ENCODE measurements at regions not wholly inside any gene's neighbourhood (a gene's known extent, or its start where the extent isn't known, plus 50 kb on each side); places are given as distances from the start of the nearest gene placed in this dataset.
"Not testable (repeated sequence)": the region's sequence is repeated elsewhere in the genome, so short reads cannot be mapped to it uniquely, and the experiment has no call there.

DNA sequence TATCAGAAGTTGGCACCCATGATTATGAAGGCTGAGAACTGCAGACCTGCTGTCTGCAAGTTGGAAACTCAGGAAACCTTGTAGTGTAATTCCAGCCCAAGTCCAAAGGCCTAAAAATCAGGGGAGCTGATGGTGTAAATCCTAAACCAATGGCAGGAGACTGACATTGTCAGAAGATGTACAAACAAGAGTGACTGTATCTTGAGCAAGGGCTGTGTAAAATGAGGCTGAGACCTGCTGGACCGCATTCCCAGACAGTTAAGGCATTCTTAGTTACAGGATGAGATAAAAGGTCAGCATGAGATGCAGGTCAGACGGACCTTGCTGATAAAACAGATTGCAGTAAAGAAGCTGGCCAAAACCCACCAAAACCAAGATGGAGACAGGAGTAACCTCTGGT lies 147.7 kb downstream of the COG6 start:
- DNase-seq: no peak

GRCh38 chr13:39803851-39804250 lies 148.4 kb downstream of the COG6 start:
- no peak for DNase-seq

DNA sequence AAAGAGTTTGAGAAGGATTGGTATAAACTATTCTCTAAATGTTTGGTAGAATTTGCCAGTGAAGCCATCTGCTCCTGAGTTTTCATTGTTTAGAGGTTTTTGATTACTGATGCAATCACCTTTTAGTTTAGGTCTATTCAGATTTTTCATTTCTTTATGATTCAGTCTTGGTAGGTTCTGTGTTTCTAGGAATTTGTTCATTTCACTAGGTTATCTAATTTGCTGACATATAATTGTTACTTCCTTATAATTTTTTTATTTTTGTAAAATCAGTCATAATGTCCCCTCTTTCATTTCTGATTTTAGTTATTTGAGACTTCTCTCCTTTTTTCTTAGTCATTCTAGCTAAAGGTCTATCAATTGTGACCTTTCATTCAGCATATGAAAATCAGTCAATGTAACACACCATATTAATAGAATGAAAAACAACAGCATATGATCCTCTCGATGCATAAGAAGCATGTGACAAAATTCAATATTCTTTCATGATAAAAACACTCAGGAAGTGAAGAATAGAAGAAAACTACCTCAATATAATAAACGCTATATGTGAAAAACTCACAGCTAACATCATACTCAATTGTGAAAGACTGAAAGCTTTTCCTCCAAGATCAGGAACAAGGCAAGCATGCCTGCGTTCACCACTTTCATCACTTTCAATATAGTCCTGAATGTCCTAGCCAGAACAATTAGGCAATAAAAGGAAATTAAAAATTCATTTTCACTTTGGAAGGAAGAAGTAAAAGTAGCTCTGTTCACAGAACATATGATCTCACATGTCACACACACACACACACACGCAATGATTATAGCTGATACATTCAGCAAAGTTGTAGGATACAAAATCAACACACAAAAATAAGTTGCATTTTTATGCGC lies 149.1 kb downstream of the COG6 start:
- no peak for DNase-seq

- DNase-seq: no peak
Observed at GRCh38 chr13:39809466-39809865, 154.0 kb downstream of the COG6 start.

DNA sequence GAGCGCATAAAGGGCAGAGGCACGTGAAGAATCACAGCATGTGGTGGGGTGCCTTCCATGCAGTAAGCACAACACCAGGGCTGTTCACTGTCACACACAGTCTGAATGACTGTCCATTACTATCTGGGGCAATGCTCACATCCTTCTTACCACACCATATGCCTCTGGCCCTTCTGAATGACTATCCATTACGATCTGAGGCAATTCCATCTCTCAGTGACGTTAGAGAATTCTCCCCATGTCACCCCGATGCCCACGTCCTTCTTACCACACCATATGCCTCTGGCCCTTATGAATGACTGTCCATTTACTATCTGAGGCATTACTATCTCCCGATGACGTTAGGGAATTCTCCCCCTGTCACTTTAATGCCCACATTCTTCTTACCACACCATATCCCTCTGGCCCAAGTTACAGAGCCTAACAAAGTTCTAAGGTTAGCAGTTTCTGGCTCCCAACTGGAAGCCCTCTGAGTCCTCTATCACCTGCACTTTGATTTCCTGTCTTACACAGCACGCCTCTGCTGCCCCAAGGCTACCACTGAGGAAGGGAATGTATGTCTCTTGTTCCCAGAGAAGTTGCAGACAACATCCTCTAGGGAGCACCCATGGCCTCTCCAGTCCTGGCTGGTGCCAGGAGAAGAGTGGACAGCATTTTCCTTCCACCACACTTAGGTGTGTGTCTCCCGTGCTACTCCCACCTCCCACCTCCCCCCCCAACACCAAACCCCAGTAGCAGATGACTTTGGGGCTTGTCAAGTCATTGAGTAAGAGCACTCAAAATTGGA lies 154.8 kb downstream of the COG6 start:
- DNase-seq: no peak

GRCh38 chr13:39811051-39811450 lies 155.6 kb downstream of the COG6 start:
- DNase-seq: no peak

DNA sequence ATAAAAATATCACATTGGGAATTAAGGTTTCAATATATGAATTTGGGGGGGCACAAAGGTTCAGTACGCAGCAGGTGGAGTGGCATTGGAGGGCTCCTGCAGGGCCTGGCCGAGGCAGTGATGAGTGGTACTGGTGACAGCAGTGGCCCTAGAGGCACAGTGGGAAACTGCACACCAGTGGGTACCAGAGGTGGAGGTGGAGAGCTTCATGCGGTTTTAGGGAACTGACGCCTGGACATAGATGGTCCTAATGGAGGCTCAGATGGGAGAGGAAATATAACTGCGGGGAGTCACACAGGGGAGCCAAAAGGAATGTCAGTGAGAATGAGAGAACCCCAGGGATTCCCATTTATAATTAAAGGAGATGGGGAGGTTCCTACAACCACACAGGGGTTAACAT lies 156.2 kb downstream of the COG6 start:
- no peak for DNase-seq

GRCh38 chr13:39815345-39816111 lies 160.1 kb downstream of the COG6 start:
- DNase-seq: no peak

- DNase-seq: no peak
Observed at GRCh38 chr13:39816936-39817335, 161.5 kb downstream of the COG6 start.

DNA sequence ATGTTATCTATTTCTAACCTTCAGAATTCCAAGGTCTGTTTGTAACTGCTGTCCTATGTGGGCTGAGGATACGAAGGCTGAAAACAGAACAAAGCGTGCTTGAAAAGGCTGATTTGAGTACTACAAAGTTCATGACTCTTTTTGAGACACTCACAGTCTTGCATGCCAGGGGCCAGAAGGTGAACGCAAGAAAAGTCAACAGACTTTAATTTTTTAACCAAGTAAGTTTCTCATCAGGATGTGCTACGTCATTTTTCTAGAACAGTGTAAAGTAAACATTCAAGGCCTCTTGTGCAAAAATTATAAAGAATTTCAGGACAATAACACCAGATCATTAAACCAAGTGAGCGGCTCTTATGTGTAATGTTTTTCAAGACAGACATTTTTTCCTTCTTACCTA lies 163.5 kb downstream of the COG6 start:
- DNase-seq: no peak

DNA sequence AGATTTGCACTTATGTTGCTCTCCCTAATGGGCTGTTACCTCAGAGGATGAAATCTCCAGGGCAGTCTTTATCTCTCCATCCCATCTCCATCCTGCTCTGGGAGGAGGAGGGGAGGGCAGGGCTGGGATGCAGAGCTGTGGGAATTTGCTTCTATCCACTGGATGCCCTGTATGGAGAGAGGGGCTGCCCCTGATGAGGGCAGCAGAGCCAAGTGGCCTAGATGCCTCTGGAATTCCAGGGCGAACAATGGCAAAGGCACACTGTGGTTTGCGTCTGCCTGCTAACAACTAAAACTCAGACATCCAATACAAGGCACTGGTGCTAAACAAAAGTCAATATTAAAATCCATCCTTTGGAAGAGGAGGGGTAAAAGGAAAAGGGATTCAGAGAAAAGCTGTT lies 165.1 kb downstream of the COG6 start:
- no peak for DNase-seq

- no peak for DNase-seq
Observed at GRCh38 chr13:39821977-39822376, 166.5 kb downstream of the COG6 start.

DNA sequence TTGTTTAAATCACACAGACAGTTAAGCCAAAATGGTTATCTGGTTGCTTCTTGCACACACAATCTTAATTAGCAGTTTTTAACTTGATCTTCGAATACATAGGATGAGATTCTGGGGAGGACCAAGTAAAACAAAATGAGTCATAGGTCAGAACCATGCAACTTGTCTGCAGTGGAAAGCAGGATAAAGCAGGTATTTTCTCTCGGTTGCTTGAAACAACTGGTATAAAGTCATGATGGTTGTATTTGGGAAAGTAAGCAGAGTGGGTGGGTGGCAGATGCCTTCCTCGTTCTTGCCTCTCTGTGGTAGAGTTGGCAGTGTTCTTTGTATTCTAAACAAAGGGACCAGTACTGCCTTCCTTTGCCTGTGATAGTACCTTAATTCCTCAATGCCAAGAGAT lies 167.0 kb downstream of the COG6 start:
- no peak for DNase-seq

DNA sequence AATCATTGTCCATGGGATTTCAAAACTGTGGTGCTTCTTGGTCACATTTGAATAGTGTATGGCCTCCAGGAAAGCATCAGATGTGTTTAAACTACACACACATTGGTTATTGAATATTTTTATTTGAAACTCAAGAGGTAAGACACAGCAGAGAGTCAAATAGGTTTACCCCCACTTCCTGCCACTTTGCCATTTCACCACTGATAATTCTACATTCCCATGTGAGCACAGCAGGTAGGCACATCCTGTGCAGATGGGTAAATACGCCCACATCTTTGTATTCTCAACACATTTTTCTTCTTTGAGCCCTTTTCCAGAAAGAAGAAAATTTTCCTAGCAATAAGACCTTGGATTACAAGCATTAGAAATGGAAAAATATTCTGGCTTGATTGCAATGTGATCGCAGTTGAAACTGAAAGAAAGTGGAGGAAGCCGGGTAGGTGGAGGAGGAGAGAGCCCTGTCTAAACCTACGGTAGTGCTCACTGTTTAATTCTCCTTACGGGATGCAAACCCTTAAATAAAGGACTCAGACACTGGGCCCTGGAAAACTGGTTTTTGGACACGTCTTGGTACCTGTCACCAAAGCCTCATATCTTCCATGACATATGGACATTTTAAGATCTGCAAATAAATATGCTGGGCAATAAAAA lies 167.7 kb downstream of the COG6 start:
- no peak for DNase-seq

GRCh38 chr13:39825886-39826285 lies 170.4 kb downstream of the COG6 start:
- no peak for DNase-seq

DNA sequence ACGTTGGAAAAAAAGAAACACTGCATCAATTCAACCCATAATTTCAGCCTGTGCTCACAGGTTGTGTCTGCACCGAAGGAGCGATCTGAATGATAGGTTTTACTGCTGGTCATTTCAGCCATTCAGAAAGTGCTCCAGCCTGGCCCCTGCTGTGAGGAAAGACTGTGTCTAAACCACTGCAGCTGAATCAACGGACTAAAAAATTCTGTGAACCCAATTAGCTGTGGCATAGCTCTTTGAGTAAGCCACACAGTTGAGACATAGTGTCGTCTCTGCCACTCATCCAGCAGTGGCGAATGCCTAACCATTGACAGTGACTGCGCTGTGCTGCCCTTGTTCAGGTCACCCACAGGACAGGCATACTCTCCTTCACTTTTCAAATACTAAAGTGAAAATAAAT lies 179.8 kb downstream of the COG6 start:
- DNase-seq: no peak

GRCh38 chr13:39836038-39836437 lies 180.6 kb downstream of the COG6 start:
- no peak for DNase-seq

DNA sequence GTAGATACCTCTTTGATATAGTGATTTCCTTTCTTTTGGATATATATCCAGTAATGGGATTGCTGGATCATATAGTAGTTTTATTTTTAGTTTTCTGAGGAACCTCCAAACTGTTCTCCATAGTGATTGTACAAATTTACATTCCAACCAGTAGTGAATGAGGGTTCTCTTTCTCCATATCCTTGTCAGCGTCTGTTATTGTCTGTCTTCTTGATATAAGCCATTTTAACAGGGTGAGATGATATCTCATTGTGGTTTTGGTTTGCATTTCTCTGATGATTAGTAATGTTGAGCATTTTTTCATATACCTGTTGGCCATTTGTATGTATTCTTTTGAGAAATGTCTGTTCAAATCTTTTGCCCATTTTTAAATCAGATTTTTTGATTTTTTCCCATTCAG lies 182.4 kb downstream of the COG6 start:
- not testable (repeated sequence) for DNase-seq

DNA sequence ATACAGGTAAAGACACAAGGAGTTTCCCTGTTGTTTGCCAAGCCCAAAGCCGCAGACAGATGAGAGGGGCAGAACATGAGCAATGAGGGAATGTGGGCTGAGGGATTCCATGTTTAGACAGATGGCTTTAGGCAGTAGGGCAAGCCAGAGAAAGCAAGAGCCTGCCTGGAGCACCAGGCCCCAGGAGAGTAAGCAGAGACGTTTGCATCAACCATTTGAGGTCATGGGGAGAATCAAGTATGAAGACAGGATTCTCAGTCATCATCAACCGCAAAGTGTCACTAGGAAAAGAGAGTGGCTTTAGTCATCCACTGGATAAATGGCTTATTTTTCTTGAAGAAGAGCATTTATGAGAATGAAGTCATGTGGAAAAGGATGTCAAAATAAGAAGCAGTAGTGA lies 184.7 kb downstream of the COG6 start:
- DNase-seq: no peak

DNA sequence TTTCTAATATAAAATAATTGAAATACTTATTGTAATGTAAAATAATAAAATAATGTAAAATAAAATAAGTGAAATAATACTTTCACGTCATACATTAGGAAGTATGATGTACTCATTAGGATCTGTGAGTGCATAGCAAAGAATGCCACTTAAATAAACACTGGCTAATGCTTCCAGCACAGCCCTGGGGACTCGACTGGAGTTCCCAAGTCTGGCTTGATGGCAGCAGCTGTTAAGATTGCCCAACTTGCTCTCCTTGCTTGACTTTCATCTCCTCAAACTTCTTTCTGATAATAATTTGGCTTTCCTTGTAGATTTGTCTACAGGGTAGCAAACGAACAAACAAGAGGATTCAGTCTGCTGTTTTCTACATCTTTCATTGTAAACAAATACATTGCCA lies 191.9 kb downstream of the COG6 start:
- no peak for DNase-seq

DNA sequence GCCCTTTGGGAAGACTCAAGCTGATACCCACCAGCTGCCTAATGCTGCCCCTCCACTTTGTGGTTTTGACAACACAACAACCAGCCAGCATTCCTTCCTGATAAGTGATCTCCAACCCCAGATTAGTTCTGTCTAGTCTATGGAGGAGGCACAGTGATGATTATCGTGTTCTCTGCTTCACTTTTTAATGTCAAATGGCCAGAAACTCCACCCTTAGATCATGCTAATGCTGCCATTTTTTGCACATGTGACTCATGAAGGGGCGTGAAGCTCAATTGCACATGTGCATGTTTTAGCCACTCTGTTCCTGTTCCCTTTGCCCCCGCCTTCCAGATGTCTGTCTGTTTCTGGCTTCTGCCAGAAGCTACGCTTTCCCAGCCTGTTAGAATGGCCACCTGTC lies 199.8 kb downstream of the COG6 start:
- no peak for DNase-seq

GRCh38 chr13:39856714-39857113 lies 201.3 kb downstream of the COG6 start:
- no peak for DNase-seq

GRCh38 chr13:39858794-39859193 lies 203.3 kb downstream of the COG6 start:
- no peak for DNase-seq

Data from activated gamma-delta T cell (primary cell).